ENCODE measurements at regions not wholly inside any gene's neighbourhood (a gene's known extent, or its start where the extent isn't known, plus 50 kb on each side); places are given as distances from the start of the nearest gene placed in this dataset.

DNA sequence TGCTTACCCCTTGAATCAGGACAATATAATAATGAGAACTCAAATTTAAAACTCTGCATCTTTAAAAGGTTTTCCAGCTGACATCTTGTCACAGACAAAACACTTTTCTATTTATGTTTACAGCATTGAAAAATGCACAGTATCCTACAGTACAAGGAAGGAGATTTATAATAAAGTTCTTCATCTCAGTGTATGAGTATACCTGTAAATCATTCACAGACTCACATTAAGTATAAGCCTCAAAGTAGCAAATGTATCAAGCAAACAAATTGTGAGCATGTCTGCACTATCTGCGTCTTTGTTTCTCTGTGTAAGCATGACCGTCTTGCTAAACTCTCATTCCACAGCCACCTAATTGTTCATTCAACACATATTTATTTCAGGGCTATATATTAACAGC is 52.8 kb downstream of the PPP1R2C start:
- H3K36me3 Mint-ChIP-seq (ENCODE audit: insufficient read depth): no peaks in the 10 kb centered on the region

DNA sequence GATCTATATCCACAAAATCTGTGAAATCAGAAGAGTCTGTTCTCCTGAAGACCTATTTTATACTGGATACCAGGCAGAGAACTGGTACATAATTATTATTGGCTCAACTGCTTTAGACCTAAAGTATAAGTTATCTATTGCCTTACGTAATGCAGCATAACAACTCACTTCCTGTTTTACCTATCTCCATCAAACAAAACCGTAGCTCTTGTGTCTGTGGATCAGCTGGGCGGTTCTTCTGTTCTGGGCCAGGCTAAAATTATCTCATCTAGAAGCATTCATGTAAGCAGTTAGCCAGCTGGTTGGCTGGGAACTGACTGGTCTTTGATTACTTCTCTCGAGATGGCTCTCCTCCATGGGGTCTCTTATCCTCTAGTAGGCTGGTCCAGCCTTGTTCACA is 57.8 kb downstream of the PPP1R2C start:
- TF ChIP-seq, protein P1, sequence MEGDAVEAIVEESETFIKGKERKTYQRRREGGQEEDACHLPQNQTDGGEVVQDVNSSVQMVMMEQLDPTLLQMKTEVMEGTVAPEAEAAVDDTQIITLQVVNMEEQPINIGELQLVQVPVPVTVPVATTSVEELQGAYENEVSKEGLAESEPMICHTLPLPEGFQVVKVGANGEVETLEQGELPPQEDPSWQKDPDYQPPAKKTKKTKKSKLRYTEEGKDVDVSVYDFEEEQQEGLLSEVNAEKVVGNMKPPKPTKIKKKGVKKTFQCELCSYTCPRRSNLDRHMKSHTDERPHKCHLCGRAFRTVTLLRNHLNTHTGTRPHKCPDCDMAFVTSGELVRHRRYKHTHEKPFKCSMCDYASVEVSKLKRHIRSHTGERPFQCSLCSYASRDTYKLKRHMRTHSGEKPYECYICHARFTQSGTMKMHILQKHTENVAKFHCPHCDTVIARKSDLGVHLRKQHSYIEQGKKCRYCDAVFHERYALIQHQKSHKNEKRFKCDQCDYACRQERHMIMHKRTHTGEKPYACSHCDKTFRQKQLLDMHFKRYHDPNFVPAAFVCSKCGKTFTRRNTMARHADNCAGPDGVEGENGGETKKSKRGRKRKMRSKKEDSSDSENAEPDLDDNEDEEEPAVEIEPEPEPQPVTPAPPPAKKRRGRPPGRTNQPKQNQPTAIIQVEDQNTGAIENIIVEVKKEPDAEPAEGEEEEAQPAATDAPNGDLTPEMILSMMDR (IDR thresholded peaks at IDR 0.05; ENCODE audit: unreplicated experiment): no peak
- Mint-ChIP-seq H3K36me3 (ENCODE audit: insufficient read depth) (no peaks in the 10 kb centered on the region), H3K4me3 (ENCODE audit: low read depth) (no peak overlapping the region), H3K27ac (no peak overlapping the region), H3K27me3 (no peaks in the 10 kb centered on the region), H3K9me3 (ENCODE audit: low read depth) (peaks cover 5% of the 10 kb centered on the region), H3K4me1 (ENCODE audit: low read depth) (peaks cover 5% of the 10 kb centered on the region)
- no peak for DNase-seq (ENCODE audit: low spot score, unreplicated experiment)

More for the DNA sequence above, 52.8 kb downstream of the PPP1R2C start:
- Mint-ChIP-seq H3K27me3 (no peaks in the 10 kb centered on the region), H3K9me3 (ENCODE audit: low read depth) (peaks cover 12% of the 10 kb centered on the region), H3K4me1 (ENCODE audit: low read depth) (peaks cover 7% of the 10 kb centered on the region), H3K27ac (no peak overlapping the region), H3K4me3 (ENCODE audit: low read depth) (no peak overlapping the region)
- DNase-seq (ENCODE audit: low spot score, unreplicated experiment): no peak
- TF ChIP-seq, protein P1 (IDR thresholded peaks at IDR 0.05; ENCODE audit: unreplicated experiment): no peak

DNA sequence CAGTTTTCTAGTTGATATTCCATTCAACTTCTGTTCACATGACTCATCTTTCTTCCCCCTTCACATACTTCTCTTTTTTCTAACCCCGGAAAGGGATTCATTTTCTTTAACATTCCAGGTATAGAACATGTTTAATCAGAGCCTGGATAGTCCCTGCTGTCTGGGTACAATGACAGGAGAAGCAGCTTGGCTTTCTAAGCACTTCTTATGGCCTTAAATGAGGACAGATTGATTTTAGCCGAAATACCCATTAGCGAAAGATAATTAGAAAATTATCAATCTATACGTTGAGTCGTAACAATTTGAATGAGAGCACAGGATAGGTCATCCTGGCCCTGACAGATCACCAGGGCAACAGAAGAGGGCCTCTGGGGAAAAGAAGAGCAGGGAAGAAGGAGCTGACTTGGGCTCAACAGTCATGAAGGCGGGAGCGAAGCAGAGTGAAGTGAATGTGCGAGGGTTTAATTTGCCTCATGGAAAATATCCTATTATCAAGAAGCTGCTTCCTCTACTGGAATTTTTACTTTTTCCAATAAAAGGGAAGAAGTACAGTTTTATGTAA is 62.2 kb downstream of the PPP1R2C start:
- H3K9me3 Mint-ChIP-seq (ENCODE audit: low read depth): peaks cover 3% of the 10 kb centered on the region
- TF ChIP-seq, protein P1 (IDR thresholded peaks at IDR 0.05; ENCODE audit: unreplicated experiment): no peak
- peak overlapping the region; percentile 88 for H3K27ac Mint-ChIP-seq
- no peaks in the 10 kb centered on the region for H3K27me3 Mint-ChIP-seq
- H3K36me3 Mint-ChIP-seq (ENCODE audit: insufficient read depth): no peaks in the 10 kb centered on the region
- no peak for DNase-seq (ENCODE audit: low spot score, unreplicated experiment)
- H3K4me3 Mint-ChIP-seq (ENCODE audit: low read depth): no peak overlapping the region
- H3K4me1 Mint-ChIP-seq (ENCODE audit: low read depth): peaks cover 3% of the 10 kb centered on the region

GRCh38 chrX:42714981-42715700 is 62.8 kb downstream of the PPP1R2C start:
- TF ChIP-seq, protein P1 (IDR thresholded peaks at IDR 0.05; ENCODE audit: unreplicated experiment): peak; percentile 77
- Mint-ChIP-seq H3K27ac (peak overlapping the region; percentile 88), H3K4me1 (ENCODE audit: low read depth) (peaks cover 3% of the 10 kb centered on the region), H3K4me3 (ENCODE audit: low read depth) (no peak overlapping the region), H3K27me3 (no peaks in the 10 kb centered on the region), H3K36me3 (ENCODE audit: insufficient read depth) (no peaks in the 10 kb centered on the region), H3K9me3 (ENCODE audit: low read depth) (no peaks in the 10 kb centered on the region)
- peak; percentile 44 for DNase-seq (ENCODE audit: low spot score, unreplicated experiment)

DNA sequence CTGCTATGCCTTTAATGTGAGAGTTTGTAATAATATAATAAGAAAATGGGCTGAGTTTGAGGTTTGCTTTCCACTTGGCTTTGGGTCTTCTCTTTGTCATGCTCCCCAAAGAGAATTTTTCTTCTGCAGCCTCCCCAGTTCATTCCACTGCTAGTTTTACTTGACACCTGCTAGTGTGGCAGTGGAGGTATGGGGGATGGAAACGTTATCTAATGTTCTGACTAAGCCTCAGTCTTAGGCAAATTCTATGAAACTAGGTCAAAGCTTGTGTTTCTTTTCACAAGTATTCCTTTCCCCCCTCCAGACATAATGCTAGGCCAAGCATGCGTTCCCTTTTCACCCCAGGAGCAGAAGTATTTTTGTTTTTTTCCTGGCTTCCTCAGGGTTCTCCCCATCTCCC is 67.5 kb downstream of the PPP1R2C start:
- H3K36me3 Mint-ChIP-seq (ENCODE audit: insufficient read depth): no peaks in the 10 kb centered on the region
- H3K4me1 Mint-ChIP-seq (ENCODE audit: low read depth): peaks cover under 1% of the 10 kb centered on the region
- no peak for DNase-seq (ENCODE audit: low spot score, unreplicated experiment)
- no peak overlapping the region for H3K4me3 Mint-ChIP-seq (ENCODE audit: low read depth)
- no peaks in the 10 kb centered on the region for H3K27me3 Mint-ChIP-seq
- no peak overlapping the region for H3K27ac Mint-ChIP-seq
- TF ChIP-seq, protein P1 (IDR thresholded peaks at IDR 0.05; ENCODE audit: unreplicated experiment): no peak
- no peaks in the 10 kb centered on the region for H3K9me3 Mint-ChIP-seq (ENCODE audit: low read depth)
